GM12872 (cell line): ENCODE measurements at regions not wholly inside any gene's neighbourhood (a gene's known extent, or its start where the extent isn't known, plus 50 kb on each side); places are given as distances from the start of the nearest gene placed in this dataset.

Experiments
- TF ChIP-seq, protein P1 (sequence below): IDR thresholded peaks from 3 replicates; pipeline ENCODE4 v1.5.1; 2011; ENCODE audit warnings: low read depth, mild to moderate bottlenecking, low read length, moderate library complexity; ENCODE audit not compliant: insufficient read depth

DNA sequence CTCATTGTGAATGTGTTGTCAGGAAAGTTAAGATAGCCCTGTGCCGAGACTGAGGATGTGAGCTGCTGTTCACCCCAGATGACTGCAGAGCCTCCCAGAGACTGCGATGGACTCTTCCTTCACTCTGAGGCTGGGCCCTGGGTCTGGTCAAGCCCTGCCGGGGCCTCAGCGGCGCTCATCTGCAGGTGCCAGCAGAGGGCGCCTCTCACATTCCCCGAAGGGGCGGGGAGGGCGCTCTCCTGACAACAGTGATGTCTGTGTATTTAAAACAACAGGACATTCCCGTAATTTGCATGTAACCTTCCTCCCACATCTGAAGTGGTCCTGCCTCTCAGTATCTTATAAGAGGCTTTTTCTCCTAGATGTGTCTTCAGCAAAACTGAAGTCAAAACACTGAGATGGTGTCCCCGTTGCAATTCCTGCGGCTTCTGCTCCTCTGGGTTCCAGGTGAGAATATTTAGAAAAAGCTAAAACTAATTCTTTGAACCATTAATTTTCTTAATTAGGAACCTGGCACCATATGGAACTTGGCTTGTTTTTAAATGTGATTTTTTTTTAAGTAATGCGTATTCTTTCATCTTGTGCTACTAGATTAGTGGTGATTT lies 1377.9 kb downstream of the RPIA start:
- TF ChIP-seq, protein P1, sequence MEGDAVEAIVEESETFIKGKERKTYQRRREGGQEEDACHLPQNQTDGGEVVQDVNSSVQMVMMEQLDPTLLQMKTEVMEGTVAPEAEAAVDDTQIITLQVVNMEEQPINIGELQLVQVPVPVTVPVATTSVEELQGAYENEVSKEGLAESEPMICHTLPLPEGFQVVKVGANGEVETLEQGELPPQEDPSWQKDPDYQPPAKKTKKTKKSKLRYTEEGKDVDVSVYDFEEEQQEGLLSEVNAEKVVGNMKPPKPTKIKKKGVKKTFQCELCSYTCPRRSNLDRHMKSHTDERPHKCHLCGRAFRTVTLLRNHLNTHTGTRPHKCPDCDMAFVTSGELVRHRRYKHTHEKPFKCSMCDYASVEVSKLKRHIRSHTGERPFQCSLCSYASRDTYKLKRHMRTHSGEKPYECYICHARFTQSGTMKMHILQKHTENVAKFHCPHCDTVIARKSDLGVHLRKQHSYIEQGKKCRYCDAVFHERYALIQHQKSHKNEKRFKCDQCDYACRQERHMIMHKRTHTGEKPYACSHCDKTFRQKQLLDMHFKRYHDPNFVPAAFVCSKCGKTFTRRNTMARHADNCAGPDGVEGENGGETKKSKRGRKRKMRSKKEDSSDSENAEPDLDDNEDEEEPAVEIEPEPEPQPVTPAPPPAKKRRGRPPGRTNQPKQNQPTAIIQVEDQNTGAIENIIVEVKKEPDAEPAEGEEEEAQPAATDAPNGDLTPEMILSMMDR = peak; percentile 78

DNA sequence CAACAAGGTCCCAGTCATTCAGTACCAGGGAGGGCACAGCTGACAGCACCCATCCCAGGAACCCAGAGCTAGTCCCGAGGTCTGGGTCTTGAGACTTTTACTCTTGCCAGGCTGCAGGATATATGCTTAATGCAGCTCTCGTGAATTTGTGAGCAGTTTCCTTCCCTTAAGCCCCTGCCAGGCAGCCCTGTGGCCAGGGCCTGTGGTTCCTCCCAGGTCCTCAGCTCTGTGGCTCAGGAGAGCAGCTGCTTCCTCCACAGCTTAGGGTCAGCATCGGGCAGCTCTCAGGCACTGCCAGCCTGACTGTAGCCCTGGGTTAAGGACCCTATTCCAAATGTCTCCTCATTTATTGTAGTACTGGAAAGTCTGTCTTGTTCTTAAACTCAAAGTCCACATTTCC lies 1384.8 kb downstream of the RPIA start:
- TF ChIP-seq, protein P1 = no peak

DNA sequence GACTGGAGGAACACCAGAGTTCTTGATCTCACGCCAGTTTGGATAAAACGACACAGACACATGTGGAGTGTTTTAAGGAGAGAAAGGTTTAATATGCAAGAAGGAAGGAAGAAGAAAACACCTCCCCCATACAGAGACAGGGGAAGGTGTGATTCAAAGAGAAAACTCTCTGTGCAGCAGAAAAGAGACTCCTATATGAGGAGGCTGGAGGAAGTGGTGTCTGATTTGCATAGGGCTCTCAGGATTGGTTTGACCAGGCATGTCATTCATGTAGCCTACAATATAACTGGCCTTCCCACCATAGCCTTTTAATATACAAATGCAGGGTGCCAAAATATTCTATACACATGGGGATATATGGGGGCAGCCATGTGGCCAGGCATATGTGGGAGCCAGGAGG lies 1386.5 kb downstream of the RPIA start:
- TF ChIP-seq, protein P1 = no peak

DNA sequence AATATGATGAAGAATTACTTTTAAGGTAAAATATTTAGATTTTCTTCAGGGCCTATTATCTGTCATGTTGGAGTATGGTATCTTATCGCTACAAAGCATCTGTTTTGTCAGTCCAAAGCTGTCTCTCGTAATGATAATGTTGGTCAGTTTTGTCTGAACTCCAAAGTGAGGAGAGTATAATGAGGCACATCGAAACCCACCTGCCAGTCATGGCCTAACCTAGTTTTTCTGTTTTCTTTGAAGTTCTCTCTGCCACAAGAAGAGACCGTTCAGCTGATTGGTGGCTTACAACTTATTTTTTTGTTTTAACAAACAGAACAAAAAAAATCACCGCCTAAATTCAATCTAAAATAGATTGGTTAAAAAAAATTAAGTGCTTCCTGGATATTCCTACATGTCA lies 1387.9 kb downstream of the RPIA start:
- TF ChIP-seq, protein P1 = no peak

DNA sequence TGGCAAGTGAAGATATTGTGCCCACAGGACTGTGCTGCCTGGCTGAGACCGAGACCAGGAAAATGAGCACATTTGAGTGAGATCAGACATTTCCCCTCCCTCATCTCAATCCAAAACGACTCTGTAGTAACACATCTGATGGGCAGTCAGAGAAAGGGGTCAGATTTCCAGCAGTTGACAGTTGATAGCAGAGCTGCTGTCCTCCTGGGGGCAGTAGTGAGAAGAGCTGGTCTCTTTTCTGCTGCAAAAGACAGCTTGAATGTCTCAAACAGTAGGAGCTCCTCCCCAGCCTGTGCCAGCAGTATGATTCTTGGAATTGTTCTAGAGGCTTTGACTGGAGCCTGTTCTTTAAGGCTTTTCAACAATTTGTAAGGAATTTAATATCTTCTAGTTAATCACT lies 1396.3 kb downstream of the RPIA start:
- TF ChIP-seq, protein P1 = peak; percentile 47; the same call in 2 of the 3 replicates

DNA sequence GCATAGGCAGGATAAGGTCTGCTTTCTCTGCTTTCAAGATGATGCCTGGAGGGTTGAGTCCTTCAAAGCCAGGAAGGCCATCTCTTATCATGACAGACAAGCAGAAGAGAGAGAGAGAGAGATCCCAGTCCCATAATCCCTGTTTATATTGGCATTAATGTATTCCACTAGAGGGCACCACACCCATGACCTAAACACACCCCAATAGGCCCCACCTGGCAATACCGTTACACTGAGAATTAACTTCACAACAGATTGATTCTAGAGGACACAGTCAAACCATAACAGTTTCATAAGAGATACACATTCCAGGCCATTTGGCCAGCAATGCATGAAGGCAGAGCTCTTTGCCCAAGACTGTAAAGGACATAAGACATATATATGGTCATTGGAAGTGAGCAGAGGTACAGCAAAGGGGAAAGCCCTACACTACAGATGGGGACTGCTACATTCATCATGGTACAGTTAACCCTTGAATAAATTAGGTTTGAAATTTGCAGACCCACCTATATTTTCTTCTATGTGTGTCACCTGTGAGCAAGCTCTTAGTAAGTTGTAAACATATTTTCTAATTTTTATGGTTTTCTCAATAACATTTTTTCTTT lies 1516.1 kb downstream of the RPIA start:
- TF ChIP-seq, protein P1 = peak; percentile 50

DNA sequence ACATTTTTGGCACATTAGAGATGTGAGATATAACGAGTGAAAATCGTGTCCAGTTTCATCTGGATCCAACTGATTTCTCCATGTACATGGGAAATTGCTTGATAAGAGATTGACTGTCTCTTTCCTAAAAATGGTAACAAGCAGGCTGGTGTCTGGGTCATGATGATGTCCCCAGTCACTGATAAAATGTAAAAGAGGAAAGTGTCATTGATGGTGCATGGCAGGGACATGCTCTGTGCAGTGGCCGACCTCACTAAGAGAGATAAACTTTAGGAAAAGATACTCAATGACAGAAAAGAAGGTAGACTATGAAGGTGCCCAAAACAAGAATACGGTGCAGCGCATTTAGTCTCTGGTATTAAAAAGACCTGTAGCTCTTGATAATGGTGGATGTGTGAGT lies 1517.5 kb downstream of the RPIA start:
- TF ChIP-seq, protein P1 = no peak
